ENCODE measurements at regions not wholly inside any gene's neighbourhood (a gene's known extent, or its start where the extent isn't known, plus 50 kb on each side); places are given as distances from the start of the nearest gene placed in this dataset.

DNA sequence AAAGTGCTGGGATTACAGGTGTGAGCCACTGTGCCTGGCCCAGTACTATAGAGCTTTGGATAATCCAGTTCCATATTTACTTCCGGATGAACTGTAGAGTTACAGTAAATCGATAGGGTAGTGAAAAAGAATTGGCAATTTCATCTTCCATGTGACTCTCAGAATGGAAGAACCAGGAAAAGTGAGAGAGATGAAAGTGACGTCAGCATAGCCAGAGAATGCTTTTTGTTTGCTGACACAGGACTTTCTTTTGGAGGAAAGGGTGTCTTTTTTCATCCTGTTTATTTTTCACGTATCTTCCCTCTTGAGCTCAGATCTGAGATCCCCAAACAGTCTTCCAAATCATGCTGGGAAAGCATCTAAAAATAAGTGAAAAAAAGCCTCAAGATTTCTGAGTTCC is 91.2 kb upstream of the KCNAB1 start:
- TF ChIP-seq ZFP3 (CRISPR knock-in tag; IDR thresholded peaks at IDR 0.05): no peak
- ATAC-seq: no peak

DNA sequence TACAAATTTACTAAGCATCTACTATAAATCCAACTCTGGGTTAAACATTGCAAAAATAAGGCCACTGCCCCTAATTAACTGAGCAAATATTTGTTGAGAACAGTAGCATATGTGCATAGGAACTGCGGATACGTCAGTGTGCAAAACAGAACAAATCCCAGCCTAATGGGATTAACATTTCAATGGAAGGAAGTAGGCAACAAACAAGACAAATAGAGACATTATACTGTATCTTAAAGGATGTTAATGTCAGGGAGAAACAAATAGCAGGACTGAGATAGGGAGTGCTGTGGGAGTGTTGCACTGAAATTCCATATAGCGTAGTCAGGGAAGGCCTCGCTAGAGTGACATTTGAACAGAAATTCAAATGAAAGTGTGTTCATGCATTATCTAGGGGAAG is 89.7 kb upstream of the KCNAB1 start:
- TF ChIP-seq ZNF8 (CRISPR knock-in tag; IDR thresholded peaks at IDR 0.05): no peak
- TF ChIP-seq ZNF70 (CRISPR knock-in tag; IDR thresholded peaks at IDR 0.05): no peak
- no peak for TF ChIP-seq ZFP3 (CRISPR knock-in tag; IDR thresholded peaks at IDR 0.05)
- TF ChIP-seq ARNTL (CRISPR knock-in tag; IDR thresholded peaks at IDR 0.05; ENCODE audit: borderline replicate concordance, low read depth): no peak
- TF ChIP-seq OSR1 (CRISPR knock-in tag; IDR thresholded peaks at IDR 0.05): no peak
- TF ChIP-seq ZC3H10 (CRISPR knock-in tag; IDR thresholded peaks at IDR 0.05): no peak
- TF ChIP-seq PPARA (CRISPR knock-in tag; IDR thresholded peaks at IDR 0.05; ENCODE audit: borderline replicate concordance): no peak
- TF ChIP-seq ZFP30 (CRISPR knock-in tag; IDR thresholded peaks at IDR 0.05): no peak
- no peak for TF ChIP-seq SNAI2 (CRISPR knock-in tag; IDR thresholded peaks at IDR 0.05)
- TF ChIP-seq TCF4 (CRISPR knock-in tag; IDR thresholded peaks at IDR 0.05; ENCODE audit: borderline replicate concordance): no peak
- TF ChIP-seq ZNF565 (CRISPR knock-in tag; conservative IDR thresholded peaks at IDR 0.05; ENCODE audit: low read depth): no peak
- TF ChIP-seq ISL1 (CRISPR knock-in tag; IDR thresholded peaks at IDR 0.05): no peak
- TF ChIP-seq, protein P1, sequence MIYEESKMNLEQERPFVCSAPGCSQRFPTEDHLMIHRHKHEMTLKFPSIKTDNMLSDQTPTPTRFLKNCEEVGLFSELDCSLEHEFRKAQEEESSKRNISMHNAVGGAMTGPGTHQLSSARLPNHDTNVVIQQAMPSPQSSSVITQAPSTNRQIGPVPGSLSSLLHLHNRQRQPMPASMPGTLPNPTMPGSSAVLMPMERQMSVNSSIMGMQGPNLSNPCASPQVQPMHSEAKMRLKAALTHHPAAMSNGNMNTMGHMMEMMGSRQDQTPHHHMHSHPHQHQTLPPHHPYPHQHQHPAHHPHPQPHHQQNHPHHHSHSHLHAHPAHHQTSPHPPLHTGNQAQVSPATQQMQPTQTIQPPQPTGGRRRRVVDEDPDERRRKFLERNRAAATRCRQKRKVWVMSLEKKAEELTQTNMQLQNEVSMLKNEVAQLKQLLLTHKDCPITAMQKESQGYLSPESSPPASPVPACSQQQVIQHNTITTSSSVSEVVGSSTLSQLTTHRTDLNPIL (CRISPR knock-in tag; IDR thresholded peaks at IDR 0.05; ENCODE audit: low read depth): no peak
- no peak for ATAC-seq

DNA sequence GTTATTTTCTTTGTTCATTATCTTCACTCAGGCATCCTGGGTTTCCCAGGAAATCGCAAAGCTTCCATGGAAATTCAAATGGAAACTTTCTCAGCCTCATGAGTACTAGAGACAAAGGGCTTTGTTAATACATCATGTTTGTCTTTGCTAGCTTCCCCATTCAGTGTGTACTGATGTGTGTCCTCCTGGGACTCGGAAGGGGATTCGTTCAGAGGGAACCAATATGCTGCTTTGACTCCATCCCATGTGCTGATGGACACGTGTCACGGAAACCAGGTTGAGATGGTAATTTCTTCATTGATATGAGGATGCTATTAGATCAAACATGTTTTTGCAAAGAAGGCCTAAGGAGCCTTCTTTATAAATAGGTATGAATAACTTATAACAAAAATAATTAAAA is 87.0 kb upstream of the KCNAB1 start:
- ATAC-seq: no peak
- TF ChIP-seq ZNF565 (CRISPR knock-in tag; conservative IDR thresholded peaks at IDR 0.05; ENCODE audit: low read depth) (no peak), ZC3H10 (CRISPR knock-in tag; IDR thresholded peaks at IDR 0.05) (no peak)

DNA sequence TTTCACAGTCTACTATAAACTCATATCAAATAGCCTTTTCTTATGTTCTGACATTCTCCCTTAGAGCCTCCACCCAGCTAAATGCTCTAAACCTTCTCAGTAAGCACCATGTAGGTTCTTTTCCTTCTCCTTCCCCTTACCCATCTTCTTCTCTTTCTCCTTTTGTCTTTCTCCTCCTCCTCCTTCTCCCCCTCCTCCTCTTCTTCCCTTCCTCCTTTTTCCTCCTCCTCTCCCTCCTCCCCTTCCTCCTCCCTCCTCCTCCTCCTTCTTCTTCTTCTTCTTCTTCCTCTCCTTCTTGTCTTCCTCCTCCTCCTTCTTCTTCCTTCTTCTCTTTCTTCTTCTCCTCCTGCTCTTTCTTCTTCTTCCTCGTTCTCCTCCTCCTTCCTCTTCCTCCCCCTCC is 85.2 kb upstream of the KCNAB1 start:
- TF ChIP-seq OSR1 (CRISPR knock-in tag; IDR thresholded peaks at IDR 0.05) (no peak), TCF4 (CRISPR knock-in tag; IDR thresholded peaks at IDR 0.05; ENCODE audit: borderline replicate concordance) (no peak), ZNF70 (CRISPR knock-in tag; IDR thresholded peaks at IDR 0.05) (no peak), TOX (CRISPR knock-in tag; IDR thresholded peaks at IDR 0.05; ENCODE audit: borderline replicate concordance) (no peak), RARB (CRISPR knock-in tag; IDR thresholded peaks at IDR 0.05) (no peak), ISL1 (CRISPR knock-in tag; IDR thresholded peaks at IDR 0.05) (no peak)
- TF ChIP-seq, protein P2, sequence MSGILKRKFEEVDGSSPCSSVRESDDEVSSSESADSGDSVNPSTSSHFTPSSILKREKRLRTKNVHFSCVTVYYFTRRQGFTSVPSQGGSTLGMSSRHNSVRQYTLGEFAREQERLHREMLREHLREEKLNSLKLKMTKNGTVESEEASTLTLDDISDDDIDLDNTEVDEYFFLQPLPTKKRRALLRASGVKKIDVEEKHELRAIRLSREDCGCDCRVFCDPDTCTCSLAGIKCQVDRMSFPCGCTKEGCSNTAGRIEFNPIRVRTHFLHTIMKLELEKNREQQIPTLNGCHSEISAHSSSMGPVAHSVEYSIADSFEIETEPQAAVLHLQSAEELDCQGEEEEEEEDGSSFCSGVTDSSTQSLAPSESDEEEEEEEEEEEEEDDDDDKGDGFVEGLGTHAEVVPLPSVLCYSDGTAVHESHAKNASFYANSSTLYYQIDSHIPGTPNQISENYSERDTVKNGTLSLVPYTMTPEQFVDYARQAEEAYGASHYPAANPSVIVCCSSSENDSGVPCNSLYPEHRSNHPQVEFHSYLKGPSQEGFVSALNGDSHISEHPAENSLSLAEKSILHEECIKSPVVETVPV (CRISPR knock-in tag; IDR thresholded peaks at IDR 0.05): no peak
- TF ChIP-seq, protein P1 (CRISPR knock-in tag; IDR thresholded peaks at IDR 0.05; ENCODE audit: low read depth): no peak
- no peak for ATAC-seq

DNA sequence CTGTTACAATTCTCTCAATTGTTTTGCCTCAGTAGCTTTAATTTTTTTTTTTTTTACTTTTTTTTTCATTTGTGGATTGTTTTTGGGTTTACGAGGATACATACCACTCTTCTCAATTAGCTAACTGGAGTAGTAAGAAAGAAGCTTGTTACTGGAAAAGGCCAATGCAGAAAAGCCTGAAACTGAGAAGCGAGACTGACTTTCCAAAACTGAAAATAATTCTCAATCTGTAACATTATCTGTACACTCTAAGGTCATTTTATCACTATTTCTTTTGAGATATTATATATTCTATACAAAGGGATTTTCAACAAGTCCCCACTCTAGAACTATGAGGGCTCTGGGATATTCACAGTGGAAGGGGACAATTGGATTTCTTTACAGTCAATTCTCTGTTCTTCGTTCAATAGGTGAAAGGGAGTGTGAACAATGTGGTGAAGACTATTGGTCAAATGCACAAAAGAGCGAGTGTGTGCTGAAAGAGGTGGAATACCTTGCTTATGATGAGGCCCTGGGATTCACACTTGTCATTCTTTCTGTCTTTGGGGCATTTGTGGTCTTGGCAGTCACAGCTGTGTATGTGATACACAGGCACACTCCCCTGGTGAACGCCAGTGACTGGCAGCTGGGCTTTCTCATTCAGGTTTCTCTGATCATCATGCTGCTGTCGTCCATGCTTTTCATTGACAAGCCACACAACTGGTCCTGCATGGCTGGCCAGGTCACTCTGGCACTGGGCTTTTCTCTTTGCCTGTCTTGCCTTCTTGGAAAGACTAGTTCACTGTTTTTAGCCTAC is 83.9 kb upstream of the KCNAB1 start:
- no peak for TF ChIP-seq ARNTL (CRISPR knock-in tag; IDR thresholded peaks at IDR 0.05; ENCODE audit: borderline replicate concordance, low read depth)
- no peak for TF ChIP-seq CSDC2 (CRISPR knock-in tag; IDR thresholded peaks at IDR 0.05)
- no peak for TF ChIP-seq TCF4 (CRISPR knock-in tag; IDR thresholded peaks at IDR 0.05; ENCODE audit: borderline replicate concordance)
- TF ChIP-seq OSR1 (CRISPR knock-in tag; IDR thresholded peaks at IDR 0.05): no peak
- no peak for TF ChIP-seq BACH2 (CRISPR knock-in tag; IDR thresholded peaks at IDR 0.05; ENCODE audit: borderline replicate concordance)
- no peak for TF ChIP-seq ZFP3 (CRISPR knock-in tag; IDR thresholded peaks at IDR 0.05)
- no peak for TF ChIP-seq ZFP30 (CRISPR knock-in tag; IDR thresholded peaks at IDR 0.05)
- TF ChIP-seq, protein P3, sequence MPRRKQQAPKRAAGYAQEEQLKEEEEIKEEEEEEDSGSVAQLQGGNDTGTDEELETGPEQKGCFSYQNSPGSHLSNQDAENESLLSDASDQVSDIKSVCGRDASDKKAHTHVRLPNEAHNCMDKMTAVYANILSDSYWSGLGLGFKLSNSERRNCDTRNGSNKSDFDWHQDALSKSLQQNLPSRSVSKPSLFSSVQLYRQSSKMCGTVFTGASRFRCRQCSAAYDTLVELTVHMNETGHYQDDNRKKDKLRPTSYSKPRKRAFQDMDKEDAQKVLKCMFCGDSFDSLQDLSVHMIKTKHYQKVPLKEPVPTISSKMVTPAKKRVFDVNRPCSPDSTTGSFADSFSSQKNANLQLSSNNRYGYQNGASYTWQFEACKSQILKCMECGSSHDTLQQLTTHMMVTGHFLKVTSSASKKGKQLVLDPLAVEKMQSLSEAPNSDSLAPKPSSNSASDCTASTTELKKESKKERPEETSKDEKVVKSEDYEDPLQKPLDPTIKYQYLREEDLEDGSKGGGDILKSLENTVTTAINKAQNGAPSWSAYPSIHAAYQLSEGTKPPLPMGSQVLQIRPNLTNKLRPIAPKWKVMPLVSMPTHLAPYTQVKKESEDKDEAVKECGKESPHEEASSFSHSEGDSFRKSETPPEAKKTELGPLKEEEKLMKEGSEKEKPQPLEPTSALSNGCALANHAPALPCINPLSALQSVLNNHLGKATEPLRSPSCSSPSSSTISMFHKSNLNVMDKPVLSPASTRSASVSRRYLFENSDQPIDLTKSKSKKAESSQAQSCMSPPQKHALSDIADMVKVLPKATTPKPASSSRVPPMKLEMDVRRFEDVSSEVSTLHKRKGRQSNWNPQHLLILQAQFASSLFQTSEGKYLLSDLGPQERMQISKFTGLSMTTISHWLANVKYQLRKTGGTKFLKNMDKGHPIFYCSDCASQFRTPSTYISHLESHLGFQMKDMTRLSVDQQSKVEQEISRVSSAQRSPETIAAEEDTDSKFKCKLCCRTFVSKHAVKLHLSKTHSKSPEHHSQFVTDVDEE (CRISPR knock-in tag; IDR thresholded peaks at IDR 0.05): no peak
- ATAC-seq: no peak

Measured in SK-N-SH treated with all-trans-retinoic acid at 6 μM for 48 hours (cell line).